ENCODE measurements at regions not wholly inside any gene's neighbourhood (a gene's known extent, or its start where the extent isn't known, plus 50 kb on each side); places are given as distances from the start of the nearest gene placed in this dataset.

GRCh38 chr12:132392389-132393244 lies 63.2 kb upstream of the GALNT9 start:
- no peak for DNase-seq

- DNase-seq: no peak
Observed at GRCh38 chr12:132391326-132392041, 62.1 kb upstream of the GALNT9 start.

GRCh38 chr12:132390287-132391076 lies 61.1 kb upstream of the GALNT9 start:
- DNase-seq: no peak

- DNase-seq: no peak
Observed at GRCh38 chr12:132389526-132390286, 60.3 kb upstream of the GALNT9 start.

- DNase-seq: no peak
Observed at GRCh38 chr12:132389026-132389425, 59.6 kb upstream of the GALNT9 start.

GRCh38 chr12:132388379-132389015 lies 59.1 kb upstream of the GALNT9 start:
- DNase-seq: no peak

- no peak for DNase-seq
Observed at GRCh38 chr12:132386926-132387497, 57.6 kb upstream of the GALNT9 start.

GRCh38 chr12:132385923-132386751 lies 56.7 kb upstream of the GALNT9 start:
- no peak for DNase-seq

- no peak for DNase-seq
Observed at GRCh38 chr12:132384916-132385774, 55.8 kb upstream of the GALNT9 start.

- DNase-seq: no peak
Observed at GRCh38 chr12:132380641-132381040, 51.3 kb upstream of the GALNT9 start.

GRCh38 chr12:132379996-132380395 lies 50.6 kb upstream of the GALNT9 start:
- no peak for DNase-seq

- no peak for DNase-seq
Observed at GRCh38 chr12:132379576-132379975, 50.2 kb upstream of the GALNT9 start.
